LNCAP (cell line): ENCODE measurements at regions not wholly inside any gene's neighbourhood (a gene's known extent, or its start where the extent isn't known, plus 50 kb on each side); places are given as distances from the start of the nearest gene placed in this dataset.

Experiments
- TF ChIP-seq, protein P1 (sequence below): fragments of 450-650 bp; IDR thresholded peaks from 2 replicates; pipeline ENCODE4 v1.5.1; 2017; ENCODE audit warnings: mild to moderate bottlenecking

DNA sequence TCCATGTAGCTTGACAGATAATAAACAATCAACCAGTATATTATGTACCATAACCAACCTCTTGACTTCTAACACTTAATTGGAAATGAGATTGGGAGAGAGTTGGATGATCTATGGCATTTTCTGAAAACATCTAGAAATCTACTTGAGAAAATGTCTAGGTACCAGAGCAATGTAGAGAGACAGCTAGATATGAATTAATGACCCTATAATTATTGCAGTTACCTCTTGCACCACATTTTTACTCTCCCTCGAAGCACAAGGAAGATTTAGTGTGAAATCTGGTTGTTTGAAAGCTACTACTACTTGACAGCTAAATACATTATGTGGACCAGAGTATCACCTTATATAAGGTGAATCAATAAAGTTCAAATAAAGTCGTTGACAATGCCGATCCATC is 1534.4 kb upstream of the IGFBP7 start:
- TF ChIP-seq, protein P1, sequence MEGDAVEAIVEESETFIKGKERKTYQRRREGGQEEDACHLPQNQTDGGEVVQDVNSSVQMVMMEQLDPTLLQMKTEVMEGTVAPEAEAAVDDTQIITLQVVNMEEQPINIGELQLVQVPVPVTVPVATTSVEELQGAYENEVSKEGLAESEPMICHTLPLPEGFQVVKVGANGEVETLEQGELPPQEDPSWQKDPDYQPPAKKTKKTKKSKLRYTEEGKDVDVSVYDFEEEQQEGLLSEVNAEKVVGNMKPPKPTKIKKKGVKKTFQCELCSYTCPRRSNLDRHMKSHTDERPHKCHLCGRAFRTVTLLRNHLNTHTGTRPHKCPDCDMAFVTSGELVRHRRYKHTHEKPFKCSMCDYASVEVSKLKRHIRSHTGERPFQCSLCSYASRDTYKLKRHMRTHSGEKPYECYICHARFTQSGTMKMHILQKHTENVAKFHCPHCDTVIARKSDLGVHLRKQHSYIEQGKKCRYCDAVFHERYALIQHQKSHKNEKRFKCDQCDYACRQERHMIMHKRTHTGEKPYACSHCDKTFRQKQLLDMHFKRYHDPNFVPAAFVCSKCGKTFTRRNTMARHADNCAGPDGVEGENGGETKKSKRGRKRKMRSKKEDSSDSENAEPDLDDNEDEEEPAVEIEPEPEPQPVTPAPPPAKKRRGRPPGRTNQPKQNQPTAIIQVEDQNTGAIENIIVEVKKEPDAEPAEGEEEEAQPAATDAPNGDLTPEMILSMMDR, result no peak

DNA sequence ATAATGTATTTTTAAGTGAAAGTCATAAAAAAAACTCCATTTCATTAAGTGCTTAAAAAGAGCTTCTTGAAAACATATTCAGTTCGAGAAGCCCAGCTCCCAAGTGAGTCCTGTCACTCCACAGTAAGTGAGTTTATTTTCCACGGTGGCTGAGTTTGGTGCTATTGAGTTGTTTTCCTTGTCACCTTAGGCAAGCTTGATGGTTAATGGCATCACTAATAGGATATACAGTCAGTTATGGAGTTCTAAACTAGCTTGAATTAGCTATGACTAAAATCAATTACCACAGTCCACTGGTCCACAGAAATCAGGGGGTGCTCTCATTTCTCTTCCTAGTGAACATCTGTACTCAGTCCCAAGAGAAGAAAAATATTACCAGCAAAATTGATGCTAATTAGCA is 1526.2 kb upstream of the IGFBP7 start:
- TF ChIP-seq, protein P1, result no peak

DNA sequence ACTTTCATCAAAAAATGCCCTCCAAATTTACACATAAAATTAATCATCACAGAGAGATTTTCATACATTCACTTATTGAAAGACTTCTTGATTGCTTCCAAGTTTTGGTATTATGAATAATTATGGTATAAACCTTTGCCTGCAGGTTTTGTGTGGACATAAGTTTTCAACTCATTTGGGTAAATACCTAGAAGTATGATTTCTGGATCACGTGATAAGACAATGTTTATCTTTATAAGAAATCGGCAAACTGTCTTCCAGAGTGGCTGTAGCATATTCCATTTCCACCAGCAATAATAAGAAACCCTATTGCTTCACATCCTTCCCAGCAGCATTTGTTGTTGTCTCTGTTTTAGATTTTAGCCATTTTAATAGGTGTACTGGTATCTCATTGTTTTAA is 1507.0 kb upstream of the IGFBP7 start:
- TF ChIP-seq, protein P1, result no peak

DNA sequence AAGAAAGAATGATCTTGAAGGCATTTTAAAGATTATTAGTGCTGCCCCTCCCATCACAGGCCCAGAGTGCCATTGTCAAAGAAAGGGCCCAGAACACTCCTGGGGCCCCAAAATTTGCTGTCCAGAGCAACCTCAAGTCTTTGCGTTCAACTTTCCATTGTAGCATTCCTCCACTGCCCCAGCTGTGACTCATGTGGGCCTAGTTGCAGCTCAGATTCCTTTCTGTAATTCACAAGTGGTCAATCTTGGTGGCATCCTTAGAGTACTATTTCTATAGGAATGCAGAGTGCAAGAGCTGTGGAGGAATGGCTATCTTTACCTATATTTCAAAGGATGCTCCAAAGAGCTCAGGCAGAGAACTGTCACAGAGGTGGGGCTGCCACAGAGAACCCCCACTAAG is 1500.8 kb upstream of the IGFBP7 start:
- TF ChIP-seq, protein P1, result no peak

DNA sequence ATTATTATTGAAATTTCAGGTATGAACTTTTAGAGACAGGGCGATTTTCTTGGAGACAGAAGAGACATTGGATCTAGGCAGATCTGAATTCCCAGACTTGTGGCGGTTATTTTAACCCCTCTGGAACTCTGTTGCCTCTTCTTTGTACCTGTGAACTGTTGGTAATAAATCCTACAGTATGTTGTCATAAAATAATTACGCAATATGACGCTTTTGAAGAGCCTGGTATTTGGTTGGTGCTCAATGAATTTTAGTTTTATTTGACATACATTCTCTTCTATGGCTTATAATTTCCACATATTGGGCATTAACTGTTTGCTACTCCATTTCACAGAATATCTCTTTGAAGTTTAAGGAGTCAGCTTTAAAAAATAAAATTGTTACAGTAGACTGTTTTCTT is 1496.1 kb upstream of the IGFBP7 start:
- TF ChIP-seq, protein P1, result no peak

DNA sequence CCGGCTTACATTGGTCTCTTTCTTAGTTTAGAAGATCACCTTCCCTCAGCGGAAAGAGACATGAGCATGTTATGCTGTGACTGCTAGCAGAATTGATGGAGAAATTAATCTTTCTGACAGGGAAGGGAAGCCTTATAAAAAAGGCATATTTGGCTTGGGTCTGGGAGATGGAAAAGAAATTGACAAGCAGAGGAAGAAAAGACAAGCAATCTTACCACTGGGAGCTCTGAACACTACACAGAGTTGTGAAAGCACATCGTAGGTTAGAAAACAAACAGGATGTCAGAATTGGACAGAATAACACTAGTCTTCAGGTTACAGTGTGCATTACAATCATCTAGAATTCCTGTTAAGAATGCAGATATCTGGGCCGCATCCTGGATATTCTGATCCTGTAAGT is 1493.8 kb upstream of the IGFBP7 start:
- TF ChIP-seq, protein P1, result no peak

DNA sequence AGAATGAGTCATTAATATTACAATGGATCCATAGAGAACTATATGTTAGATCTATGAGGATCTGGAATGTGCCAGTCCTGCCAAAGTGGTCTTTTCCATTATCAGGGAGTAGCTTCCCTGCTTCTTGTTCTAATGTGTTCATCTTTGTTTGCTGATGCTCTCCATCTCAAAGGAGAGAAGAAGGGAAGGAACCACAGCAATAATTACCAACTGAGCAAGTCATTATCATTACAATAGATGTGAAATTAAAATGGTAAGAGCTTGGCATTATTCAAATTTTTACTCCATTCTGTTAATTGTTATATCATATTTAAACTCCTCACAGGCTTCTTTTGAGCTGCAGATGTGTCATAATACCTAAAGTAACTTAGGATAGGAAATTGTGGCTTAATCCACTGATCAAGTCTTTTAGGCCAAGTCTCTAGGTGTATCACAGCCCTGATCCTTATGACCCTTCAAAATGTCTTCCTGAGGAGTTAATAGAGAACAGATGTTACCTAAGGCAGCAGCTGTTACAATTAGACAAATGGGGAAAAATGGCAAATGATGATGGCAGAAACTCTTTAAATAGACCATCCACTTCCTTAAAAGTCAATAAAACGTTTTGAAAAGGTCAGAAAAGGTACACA is 1492.7 kb upstream of the IGFBP7 start:
- TF ChIP-seq, protein P1, result no peak

DNA sequence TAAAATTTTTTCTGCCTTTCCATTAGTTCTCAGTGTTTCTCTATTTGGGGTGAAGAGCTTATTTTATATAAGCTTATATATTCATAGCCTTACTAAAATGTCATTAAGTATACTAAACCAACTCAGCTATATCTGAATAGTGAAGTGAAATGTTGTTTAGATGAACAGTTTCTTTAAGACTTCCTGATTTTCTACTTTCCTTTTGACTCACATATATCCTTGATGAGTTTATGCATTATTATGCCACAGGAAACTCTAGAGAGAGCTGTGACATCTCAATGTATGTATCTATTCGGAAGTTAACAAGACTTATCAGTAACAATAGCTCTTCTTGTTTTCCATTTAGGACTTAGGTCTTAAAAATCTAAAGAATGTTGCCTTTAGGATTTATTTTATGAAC is 1491.8 kb upstream of the IGFBP7 start:
- TF ChIP-seq, protein P1, result no peak
